Adrenal gland (tissue), 5 donors: ENCODE measurements at regions not wholly inside any gene's neighbourhood (a gene's known extent, or its start where the extent isn't known, plus 50 kb on each side); places are given as distances from the start of the nearest gene placed in this dataset.

Experiments used
- POLR2A ChIP-seq, 2 donors: fragments of 450-650 bp; IDR thresholded peaks; one replicate each; pipeline ENCODE4 v1.6.1; 2017; ENCODE audit warnings: antibody characterized with exemption in 2 of 2, mild to moderate bottlenecking in 2 of 2, moderate library complexity in 1 of 2
- TF ChIP-seq, protein P1 (sequence below), 6 experiments: fragments of 450-650 bp in 4 of 6; fragments of 200-600 bp in 2 of 6; sonication (generic) in 1 of 6; IDR thresholded peaks; 1 replicate in 5 of 6; 2 replicates in 1 of 6; pipeline versions ENCODE4 v1.5.1 to v1.8.0; 2016 to 2021; ENCODE audit warnings: antibody characterized with exemption in 6 of 6, mild to moderate bottlenecking in 2 of 6, moderate library complexity in 1 of 6
- donor health status: DM: no; HTN: no; CAD: no.

DNA sequence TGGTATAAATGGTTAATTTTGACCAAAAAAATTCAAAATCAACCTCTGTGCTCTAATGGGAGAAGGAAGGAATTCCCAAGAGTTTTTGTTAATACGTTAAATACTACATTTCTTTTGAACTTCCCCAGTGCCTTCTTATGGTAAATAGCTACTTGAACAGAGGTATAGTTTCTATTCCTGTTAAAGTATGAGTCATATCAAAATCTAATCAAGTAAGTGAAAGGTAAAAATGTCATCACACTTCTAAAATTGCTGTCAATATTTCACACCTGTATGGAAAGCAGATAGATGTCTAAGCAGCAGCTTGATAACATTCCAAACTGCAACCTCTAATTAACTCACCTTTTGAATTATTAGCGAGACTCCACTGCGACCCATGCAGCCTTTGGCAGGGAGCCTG is 214.1 kb upstream of the MEF2C start:
- TF ChIP-seq POLR2A (IDR thresholded peaks at IDR 0.05) = no peak
- TF ChIP-seq, protein P1, sequence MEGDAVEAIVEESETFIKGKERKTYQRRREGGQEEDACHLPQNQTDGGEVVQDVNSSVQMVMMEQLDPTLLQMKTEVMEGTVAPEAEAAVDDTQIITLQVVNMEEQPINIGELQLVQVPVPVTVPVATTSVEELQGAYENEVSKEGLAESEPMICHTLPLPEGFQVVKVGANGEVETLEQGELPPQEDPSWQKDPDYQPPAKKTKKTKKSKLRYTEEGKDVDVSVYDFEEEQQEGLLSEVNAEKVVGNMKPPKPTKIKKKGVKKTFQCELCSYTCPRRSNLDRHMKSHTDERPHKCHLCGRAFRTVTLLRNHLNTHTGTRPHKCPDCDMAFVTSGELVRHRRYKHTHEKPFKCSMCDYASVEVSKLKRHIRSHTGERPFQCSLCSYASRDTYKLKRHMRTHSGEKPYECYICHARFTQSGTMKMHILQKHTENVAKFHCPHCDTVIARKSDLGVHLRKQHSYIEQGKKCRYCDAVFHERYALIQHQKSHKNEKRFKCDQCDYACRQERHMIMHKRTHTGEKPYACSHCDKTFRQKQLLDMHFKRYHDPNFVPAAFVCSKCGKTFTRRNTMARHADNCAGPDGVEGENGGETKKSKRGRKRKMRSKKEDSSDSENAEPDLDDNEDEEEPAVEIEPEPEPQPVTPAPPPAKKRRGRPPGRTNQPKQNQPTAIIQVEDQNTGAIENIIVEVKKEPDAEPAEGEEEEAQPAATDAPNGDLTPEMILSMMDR (IDR thresholded peaks at IDR 0.05) = no peak
